GM13976 (cell line): ENCODE measurements at regions not wholly inside any gene's neighbourhood (a gene's known extent, or its start where the extent isn't known, plus 50 kb on each side); places are given as distances from the start of the nearest gene placed in this dataset.

Experiments used
- DNase-seq: peaks from one replicate; pipeline ENCODE4 v3.0.0; 2012; ENCODE audit warnings: low spot score
- CTCF ChIP-seq: IDR thresholded peaks from 2 replicates; pipeline ENCODE4 v1.5.1; 2012; ENCODE audit warnings: borderline replicate concordance, mild to moderate bottlenecking; ENCODE audit not compliant: insufficient read depth; ENCODE audit errors: extremely low read depth, missing control alignments, control extremely low read depth
- in situ Hi-C: fragments of 300-500 bp; cut with MboI; formaldehyde crosslinking; loops from one replicate; pipeline ENCODE4 v1.12.0; 2022; ENCODE audit warnings: low sequenced_read_pairs, mixed read lengths, inconsistent platforms; ENCODE audit not compliant: unreplicated experiment

- DNase-seq = no peak
- TF ChIP-seq CTCF = no peak
- in situ Hi-C loops = no loop called here
Measured at GRCh38 chr20:58113716-58114115, 114.7 kb downstream of the ANKRD60 start.

DNA sequence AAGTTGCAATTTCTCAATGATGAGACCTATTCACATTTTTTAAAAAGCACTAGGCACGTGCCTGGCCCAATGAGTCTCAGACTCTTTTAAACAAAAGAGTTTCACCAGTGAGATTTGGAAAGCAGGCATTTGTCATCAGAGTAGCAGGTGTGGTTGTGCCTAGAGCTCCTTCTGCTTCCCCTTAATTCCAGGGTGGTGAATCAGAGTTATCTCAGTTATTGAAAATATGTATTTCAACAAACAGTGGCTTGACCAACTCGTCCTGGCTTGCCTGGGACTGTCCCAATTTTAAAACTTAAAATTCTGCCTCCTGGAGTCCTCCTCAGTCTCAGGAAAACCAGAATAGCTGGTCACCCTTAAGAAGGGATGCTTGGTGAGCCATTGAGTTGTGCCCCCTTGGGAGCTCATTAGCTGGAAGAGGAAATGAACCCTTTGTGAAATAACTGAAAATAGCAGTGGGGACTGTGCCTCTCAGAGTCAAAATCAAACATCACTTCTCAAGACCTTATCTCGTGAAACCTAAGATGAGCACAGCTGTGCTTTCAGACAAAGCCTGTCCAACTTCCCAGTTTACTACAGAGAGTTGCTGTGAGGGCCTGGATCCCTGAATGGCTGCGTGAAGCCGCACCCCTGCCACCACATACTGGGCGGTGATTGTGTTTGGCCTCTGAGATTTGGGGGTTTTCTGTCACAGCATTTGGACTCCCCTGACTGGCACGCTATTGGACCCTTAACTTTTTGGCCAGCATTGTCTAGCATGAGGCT lies 116.3 kb downstream of the ANKRD60 start:
- no peak for TF ChIP-seq CTCF
- no peak for DNase-seq
- in situ Hi-C loops = no loop called here

DNA sequence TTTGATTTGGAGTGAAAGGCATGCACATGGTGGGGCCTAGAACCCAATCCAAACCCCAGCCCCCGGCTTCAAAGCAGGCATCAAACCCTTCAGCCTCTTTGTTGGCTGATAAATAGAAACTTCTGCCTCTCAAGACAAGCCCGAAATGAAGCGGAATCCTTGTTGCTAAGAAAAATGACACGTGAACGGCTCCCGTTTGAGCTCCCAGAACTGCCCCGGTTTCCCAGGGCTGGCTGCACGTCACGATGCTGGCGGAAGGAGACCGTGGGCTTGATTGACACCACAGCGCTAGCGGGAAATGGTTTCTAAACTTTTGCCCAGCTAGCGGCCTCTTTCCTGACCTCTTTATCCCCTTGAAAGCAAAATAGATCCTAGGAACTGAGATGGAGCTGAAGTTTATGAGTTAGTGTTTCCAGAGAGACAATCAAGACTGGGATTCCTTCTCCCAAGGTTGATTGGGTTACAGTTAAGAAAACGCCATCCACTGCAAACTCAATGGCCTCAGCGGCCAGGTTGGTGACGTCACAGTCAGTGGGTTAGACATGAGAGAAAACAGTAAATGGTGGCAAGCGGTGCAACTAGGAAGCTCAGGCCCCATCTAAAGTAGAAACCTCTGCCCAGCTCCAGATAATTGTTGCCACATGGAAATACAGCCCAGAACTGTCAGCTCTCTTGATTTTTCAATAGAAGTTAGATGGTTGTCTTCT lies 117.0 kb downstream of the ANKRD60 start:
- TF ChIP-seq CTCF = no peak

DNA sequence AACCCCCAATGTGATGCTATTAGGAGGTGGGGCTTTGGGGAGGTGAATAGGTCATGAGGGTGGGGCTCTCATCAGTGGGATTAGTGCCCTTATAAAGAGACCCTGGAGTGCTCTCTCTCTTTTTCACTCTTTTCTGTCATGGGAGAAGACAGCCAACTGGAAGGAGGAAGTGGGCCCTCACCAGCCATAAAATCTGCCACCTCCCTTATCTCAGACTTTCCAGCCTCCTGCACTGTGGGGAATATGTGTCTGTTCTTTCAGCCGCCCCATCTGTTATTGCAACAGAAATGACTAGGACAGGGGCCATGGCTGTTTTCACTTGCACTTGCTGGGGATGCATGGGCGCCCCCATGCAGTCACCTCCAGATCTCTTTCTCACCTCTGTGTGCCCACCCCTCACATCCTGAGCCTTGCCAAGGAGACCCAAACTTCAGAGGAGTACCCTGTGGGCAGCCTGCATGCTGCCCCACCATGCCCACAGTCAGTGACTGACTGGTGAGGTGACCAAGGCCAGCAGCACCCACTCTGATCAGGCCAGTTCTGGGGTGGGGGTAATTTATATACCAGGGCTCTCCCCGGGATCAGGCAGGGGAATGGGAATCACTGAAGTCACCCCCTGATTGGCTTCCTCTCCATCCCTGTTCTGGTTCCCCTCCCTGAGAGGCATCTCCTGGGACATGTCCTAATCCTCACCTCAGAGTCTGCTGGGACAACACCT lies 118.4 kb downstream of the ANKRD60 start:
- in situ Hi-C loops = no loop called here
- no peak for TF ChIP-seq CTCF
- DNase-seq = no peak

More for the DNA sequence above, 117.0 kb downstream of the ANKRD60 start:
- in situ Hi-C loops = no loop called here
- no peak for DNase-seq

DNA sequence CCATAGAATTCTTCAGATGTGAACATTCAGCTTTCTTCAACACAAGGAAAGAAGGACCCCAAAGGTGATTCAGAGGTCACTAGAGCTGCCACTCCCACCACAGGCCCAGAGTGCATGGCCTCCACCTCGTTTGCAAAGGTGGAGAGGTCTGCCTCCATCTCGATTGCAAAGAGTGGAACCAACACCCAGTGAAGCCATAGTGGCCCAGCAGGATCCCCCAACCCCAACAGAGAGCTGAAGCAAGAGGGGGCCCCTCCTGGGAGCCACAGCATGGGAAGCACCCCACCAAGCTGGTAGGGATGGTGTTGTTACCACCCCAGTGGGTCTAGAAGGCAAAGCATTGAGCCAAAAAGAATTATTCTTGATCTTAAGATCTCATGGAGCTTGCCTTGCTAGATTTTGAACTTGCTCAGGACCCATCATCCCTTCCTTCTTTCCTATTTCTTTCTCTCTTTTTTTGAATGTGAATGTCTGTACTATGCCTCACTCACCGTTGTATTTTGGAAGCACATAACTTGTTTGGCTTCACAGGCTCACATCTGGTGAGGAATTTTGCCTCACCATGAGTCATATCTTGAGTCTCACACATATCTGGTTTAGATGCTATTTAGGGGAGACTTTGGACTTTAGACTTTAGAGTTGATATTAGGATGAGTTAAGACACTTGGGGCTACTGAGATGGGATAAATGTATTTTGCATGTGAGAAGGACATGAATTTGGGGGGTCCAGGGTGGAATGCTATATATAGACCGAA lies 119.2 kb downstream of the ANKRD60 start:
- no peak for DNase-seq
- in situ Hi-C loops = no loop called here

More for the DNA sequence above, 119.2 kb downstream of the ANKRD60 start:
- TF ChIP-seq CTCF = no peak
